ENCODE measurements at regions not wholly inside any gene's neighbourhood (a gene's known extent, or its start where the extent isn't known, plus 50 kb on each side); places are given as distances from the start of the nearest gene placed in this dataset.

DNA sequence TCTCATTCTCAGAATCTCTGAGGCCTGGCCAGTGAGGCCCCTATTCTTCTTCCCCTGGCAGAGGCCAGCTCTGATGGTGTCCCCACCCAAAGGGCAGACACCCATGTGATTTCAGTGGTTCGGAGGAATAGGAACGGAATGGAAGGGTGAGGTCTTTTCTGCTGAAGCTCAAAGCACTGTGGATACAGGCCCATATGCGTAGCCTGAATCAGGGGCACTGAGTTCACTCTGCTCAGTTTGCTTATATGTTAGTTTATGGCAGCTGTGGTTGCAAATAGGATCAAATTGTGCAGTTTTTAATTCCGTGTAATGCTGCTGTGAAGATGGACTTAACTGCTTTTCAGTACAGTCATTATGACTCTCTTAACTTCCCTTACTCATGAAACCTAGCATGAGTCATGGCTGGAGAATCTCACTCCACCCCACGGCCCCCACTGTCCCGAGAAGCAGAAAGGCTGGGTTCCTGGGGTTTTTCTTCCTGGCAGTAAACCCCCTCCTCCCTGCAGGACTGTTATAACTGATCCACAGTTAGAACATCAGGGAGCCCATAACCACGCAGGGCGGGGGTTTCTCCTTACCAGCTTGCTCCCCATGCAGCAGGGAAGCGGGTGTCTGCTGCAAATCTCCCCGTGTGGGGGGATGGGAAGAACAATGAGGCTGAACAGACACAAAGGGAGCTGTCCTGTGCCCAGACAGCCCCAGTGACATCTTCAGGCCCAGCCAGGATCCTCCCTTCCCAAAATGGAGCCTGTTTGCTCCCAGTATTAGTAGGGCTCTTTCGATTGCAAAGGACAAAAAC lies 122.7 kb downstream of the SLC38A6 start:
- Mint-ChIP-seq H3K9me3 (peaks cover 4% of the 10 kb centered on the region), H3K27ac (peak overlapping the region; percentile 22), H3K27me3 (no peaks in the 10 kb centered on the region), H3K4me3 (no peak overlapping the region), H3K36me3 (peaks cover 3% of the 10 kb centered on the region), H3K4me1 (peaks cover 13% of the 10 kb centered on the region)
- DNase-seq: no peak

- H3K4me3 Mint-ChIP-seq: no peak overlapping the region
- no peaks in the 10 kb centered on the region for H3K27me3 Mint-ChIP-seq
- H3K27ac Mint-ChIP-seq: peak overlapping the region; percentile 50
- H3K9me3 Mint-ChIP-seq: peaks cover 4% of the 10 kb centered on the region
- DNase-seq: no peak
- peaks cover 5% of the 10 kb centered on the region for H3K36me3 Mint-ChIP-seq
- H3K4me1 Mint-ChIP-seq: peaks cover 13% of the 10 kb centered on the region
These were observed 121.8 kb downstream of the SLC38A6 start for GRCh38 chr14:61102549-61103466.

Measured in activated naive CD8-positive, alpha-beta T cell treated with anti-CD3 and anti-CD28 coated beads for 36 hours (primary cell).